ENCODE measurements at regions not wholly inside any gene's neighbourhood (a gene's known extent, or its start where the extent isn't known, plus 50 kb on each side); places are given as distances from the start of the nearest gene placed in this dataset.
"Not testable (repeated sequence)": the region's sequence is repeated elsewhere in the genome, so short reads cannot be mapped to it uniquely, and the experiment has no call there.

- H3K27ac ChIP-seq; H3K4me1 ChIP-seq (replicated peaks in 1 of 2); in situ Hi-C loops (cut with MboI; ENCODE audit: low pct_unique_long_range_greater_than_20kb in 2 of 9, low sequenced_read_pairs in 9 of 9, unreplicated experiment in 9 of 9); ATAC-seq (replicated peaks in 6 of 8); H3K4me3 ChIP-seq: not testable (repeated sequence)
- 71 to 86% methylated on average over 1 to 2 of the region's 6 CpGs; no CpG with 5 or more reads in 8 of the 10 experiments for WGBS, 10 experiments
Measured at GRCh38 chr18:73330106-73330505, 462.3 kb upstream of the NETO1 start.

- in situ Hi-C loops (cut with MboI; ENCODE audit: low pct_unique_long_range_greater_than_20kb in 2 of 9, low sequenced_read_pairs in 9 of 9, unreplicated experiment in 9 of 9); H3K27ac ChIP-seq; H3K4me1 ChIP-seq (replicated peaks in 1 of 2); H3K4me3 ChIP-seq; ATAC-seq (replicated peaks in 6 of 8): not testable (repeated sequence)
- 0 to 90% (median 71%) methylated on average over 1 to 3 of the region's 5 CpGs; no CpG with 5 or more reads in 1 of the 10 experiments for WGBS, 10 experiments
Measured at GRCh38 chr18:73324187-73324831, 456.5 kb upstream of the NETO1 start.

GRCh38 chr18:73318739-73319479, 451.1 kb upstream of the NETO1 start:
- no peak for ATAC-seq (replicated peaks in 6 of 8)
- Histone ChIP-seq H3K27ac (no peak overlapping the region), H3K4me3 (no peak overlapping the region), H3K4me1 (replicated peaks in 1 of 2) (no peaks in the 10 kb centered on the region)
- in situ Hi-C loops (cut with MboI; ENCODE audit: low pct_unique_long_range_greater_than_20kb in 2 of 9, low sequenced_read_pairs in 9 of 9, unreplicated experiment in 9 of 9), result no loop called here
- WGBS, 10 experiments, result 4 to 91% (median 80%) methylated on average over 2 to 6 of the region's 6 CpGs

- no peak overlapping the region for H3K27ac ChIP-seq
- ATAC-seq (replicated peaks in 6 of 8), result no peak
- H3K4me1 ChIP-seq (replicated peaks in 1 of 2), result no peaks in the 10 kb centered on the region
- H3K4me3 ChIP-seq, result no peak overlapping the region
- in situ Hi-C loops (cut with MboI; ENCODE audit: low pct_unique_long_range_greater_than_20kb in 2 of 9, low sequenced_read_pairs in 9 of 9, unreplicated experiment in 9 of 9), result no loop called here
- WGBS, 10 experiments, result 0 to 100% (median 78%) methylated on average over 1 of the region's 1 CpG; no CpG with 5 or more reads in 1 of the 10 experiments
Measured at GRCh38 chr18:73316513-73316912, 448.7 kb upstream of the NETO1 start.

- no peak overlapping the region for H3K27ac ChIP-seq
- H3K4me1 ChIP-seq (replicated peaks in 1 of 2), result no peaks in the 10 kb centered on the region
- no peak overlapping the region for H3K4me3 ChIP-seq
- in situ Hi-C loops (cut with MboI; ENCODE audit: low pct_unique_long_range_greater_than_20kb in 2 of 9, low sequenced_read_pairs in 9 of 9, unreplicated experiment in 9 of 9), result no loop called here
- no peak for ATAC-seq (replicated peaks in 6 of 8)
Measured at GRCh38 chr18:73315381-73315780, 447.6 kb upstream of the NETO1 start.

GRCh38 chr18:73313476-73313875, 445.7 kb upstream of the NETO1 start:
- in situ Hi-C loops (cut with MboI; ENCODE audit: low pct_unique_long_range_greater_than_20kb in 2 of 9, low sequenced_read_pairs in 9 of 9, unreplicated experiment in 9 of 9), result no loop called here
- H3K4me1 ChIP-seq (replicated peaks in 1 of 2), result no peaks in the 10 kb centered on the region
- no peak for ATAC-seq (replicated peaks in 6 of 8)
- H3K27ac ChIP-seq, result no peak overlapping the region
- H3K4me3 ChIP-seq, result no peak overlapping the region

- Histone ChIP-seq H3K4me3 (no peak overlapping the region), H3K27ac (no peak overlapping the region), H3K4me1 (replicated peaks in 1 of 2) (no peaks in the 10 kb centered on the region)
- no peak for ATAC-seq (replicated peaks in 6 of 8)
- WGBS, 10 experiments, result 36 to 100% (median 82%) methylated on average over 1 to 2 of the region's 2 CpGs
- in situ Hi-C loops (cut with MboI; ENCODE audit: low pct_unique_long_range_greater_than_20kb in 2 of 9, low sequenced_read_pairs in 9 of 9, unreplicated experiment in 9 of 9), result no loop called here
Measured at GRCh38 chr18:73296686-73297085, 428.9 kb upstream of the NETO1 start.

GRCh38 chr18:73292156-73292555, 424.4 kb upstream of the NETO1 start:
- Histone ChIP-seq H3K4me3 (no peak overlapping the region), H3K4me1 (replicated peaks in 1 of 2) (no peaks in the 10 kb centered on the region), H3K27ac (no peak overlapping the region)
- WGBS, 10 experiments, result 15 to 100% (median 75%) methylated on average over 2 to 4 of the region's 4 CpGs
- in situ Hi-C loops (cut with MboI; ENCODE audit: low pct_unique_long_range_greater_than_20kb in 2 of 9, low sequenced_read_pairs in 9 of 9, unreplicated experiment in 9 of 9), result no loop called here
- no peak for ATAC-seq (replicated peaks in 6 of 8)

- in situ Hi-C loops (cut with MboI; ENCODE audit: low pct_unique_long_range_greater_than_20kb in 2 of 9, low sequenced_read_pairs in 9 of 9, unreplicated experiment in 9 of 9), result no loop called here
- Histone ChIP-seq H3K27ac (no peak overlapping the region), H3K4me1 (replicated peaks in 1 of 2) (peaks cover 6 to 16% of the 10 kb centered on the region in 2 donors), H3K4me3 (no peak overlapping the region)
- WGBS, 10 experiments, result 50 to 100% (median 100%) methylated on average over 1 to 3 of the region's 3 CpGs; no CpG with 5 or more reads in 3 of the 10 experiments
- no peak for ATAC-seq (replicated peaks in 6 of 8)
Measured at GRCh38 chr18:73288813-73289212, 421.0 kb upstream of the NETO1 start.

- Histone ChIP-seq H3K4me3 (no peak overlapping the region), H3K4me1 (replicated peaks in 1 of 2) (peaks cover 10 to 19% of the 10 kb centered on the region in 2 donors), H3K27ac (no peak overlapping the region)
- peak in 5 of 8 experiments; percentile 32 to 59 (median 49) for ATAC-seq (replicated peaks in 6 of 8)
- WGBS, 10 experiments, result 23 to 97% (median 60%) methylated on average over 1 to 5 of the region's 5 CpGs; no CpG with 5 or more reads in 3 of the 10 experiments
- in situ Hi-C loops (cut with MboI; ENCODE audit: low pct_unique_long_range_greater_than_20kb in 2 of 9, low sequenced_read_pairs in 9 of 9, unreplicated experiment in 9 of 9), result no loop called here
Measured at GRCh38 chr18:73286584-73286983, 418.8 kb upstream of the NETO1 start.

- ATAC-seq (replicated peaks in 6 of 8), result no peak
- H3K4me3 ChIP-seq, result no peak overlapping the region
- no peak overlapping the region for H3K27ac ChIP-seq
- in situ Hi-C loops (cut with MboI; ENCODE audit: low pct_unique_long_range_greater_than_20kb in 2 of 9, low sequenced_read_pairs in 9 of 9, unreplicated experiment in 9 of 9), result no loop called here
- H3K4me1 ChIP-seq (replicated peaks in 1 of 2), result peaks cover 10 to 19% of the 10 kb centered on the region in 2 donors
- WGBS, 10 experiments, result 0 to 100% (median 71%) methylated on average over 1 to 3 of the region's 5 CpGs; no CpG with 5 or more reads in 2 of the 10 experiments
Measured at GRCh38 chr18:73283788-73284187, 416.0 kb upstream of the NETO1 start.

- peaks cover 10 to 19% of the 10 kb centered on the region in 2 donors for H3K4me1 ChIP-seq (replicated peaks in 1 of 2)
- in situ Hi-C loops (cut with MboI; ENCODE audit: low pct_unique_long_range_greater_than_20kb in 2 of 9, low sequenced_read_pairs in 9 of 9, unreplicated experiment in 9 of 9), result no loop called here
- no peak overlapping the region for H3K4me3 ChIP-seq
- no peak overlapping the region for H3K27ac ChIP-seq
- peak in 1 of 8 experiments; percentile 8 for ATAC-seq (replicated peaks in 6 of 8)
- 33 to 100% (median 100%) methylated on average over 1 to 2 of the region's 2 CpGs; no CpG with 5 or more reads in 2 of the 10 experiments for WGBS, 10 experiments
Measured at GRCh38 chr18:73283032-73283431, 415.2 kb upstream of the NETO1 start.

GRCh38 chr18:73279498-73279897, 411.7 kb upstream of the NETO1 start:
- in situ Hi-C loops (cut with MboI; ENCODE audit: low pct_unique_long_range_greater_than_20kb in 2 of 9, low sequenced_read_pairs in 9 of 9, unreplicated experiment in 9 of 9), result no loop called here

More at GRCh38 chr18:73279498-73279897, 411.7 kb upstream of the NETO1 start:
- WGBS, 10 experiments, result 0 to 100% (median 91%) methylated on average over 1 to 6 of the region's 11 CpGs; no CpG with 5 or more reads in 3 of the 10 experiments
- H3K4me1 ChIP-seq (replicated peaks in 1 of 2), result peaks cover 4 to 5% of the 10 kb centered on the region in 2 donors
- H3K4me3 ChIP-seq, result no peak overlapping the region
- ATAC-seq (replicated peaks in 6 of 8), result peak in 1 of 8 experiments; percentile 16
- H3K27ac ChIP-seq, result no peak overlapping the region

All from motor neuron (in vitro differentiated cells).